Astrocyte (in vitro differentiated cells and primary cell): ENCODE measurements at regions not wholly inside any gene's neighbourhood (a gene's known extent, or its start where the extent isn't known, plus 50 kb on each side); places are given as distances from the start of the nearest gene placed in this dataset.
A peak's percentile ranks its signal among the peaks of the same experiment; 100 is the strongest.

Experiments
- DNase-seq: peaks from one replicate; pipeline ENCODE4 v3.0.0-alpha.2; 2010; ENCODE audit warnings: low read depth
- FAIRE-seq: peaks from 2 replicates; lab custom pipeline; 2011; peaks lifted over from hg19 to GRCh38; lab: Jason Lieb, UNC
- H2AFZ ChIP-seq: 2 replicates; pipeline ENCODE4 v1.6.0; 2012; ENCODE audit warnings: low read depth, low read length, inconsistent platforms
- H3K27ac ChIP-seq: 2 replicates; pipeline ENCODE4 v1.5.1; 2011; ENCODE audit warnings: low read depth, low read length, inconsistent platforms
- H3K27me3 ChIP-seq: 2 replicates; pipeline ENCODE4 v1.6.0; 2011; ENCODE audit warnings: low read length, inconsistent platforms; ENCODE audit not compliant: insufficient read depth
- H3K36me3 ChIP-seq: 2 replicates; pipeline ENCODE4 v1.5.1; 2011; ENCODE audit warnings: low read length, inconsistent platforms; ENCODE audit not compliant: insufficient read depth
- H3K4me1 ChIP-seq: 2 replicates; pipeline ENCODE4 v1.5.1; 2011; ENCODE audit warnings: low read length, inconsistent platforms; ENCODE audit not compliant: insufficient read depth
- H3K4me2 ChIP-seq: 2 replicates; pipeline ENCODE4 v1.6.0; 2012; ENCODE audit warnings: low read length, inconsistent platforms
- H3K4me3 ChIP-seq: 2 replicates; pipeline ENCODE4 v1.5.1; 2011; ENCODE audit warnings: low read depth, mild to moderate bottlenecking, low read length, inconsistent platforms; ENCODE audit not compliant: insufficient read depth
- H3K79me2 ChIP-seq: 2 replicates; pipeline ENCODE4 v1.6.0; 2012; ENCODE audit warnings: mild to moderate bottlenecking, low read length, inconsistent platforms; ENCODE audit not compliant: insufficient read depth
- H3K9ac ChIP-seq: 2 replicates; pipeline ENCODE4 v1.6.0; 2012; ENCODE audit warnings: mild to moderate bottlenecking, low read length, inconsistent platforms
- H3K9me3 ChIP-seq: 2 replicates; pipeline ENCODE4 v1.5.1; 2012; ENCODE audit warnings: low read depth, mild to moderate bottlenecking, low read length, inconsistent platforms; ENCODE audit not compliant: insufficient read depth
- H4K20me1 ChIP-seq: 2 replicates; pipeline ENCODE4 v1.6.0; 2012; ENCODE audit warnings: low read length, inconsistent platforms; ENCODE audit not compliant: insufficient read depth
- H3K27ac Mint-ChIP-seq: one replicate; pipeline ENCODE4 v1.8.0; 2021; ENCODE audit warnings: mild to moderate bottlenecking, mixed read lengths; ENCODE audit not compliant: unreplicated experiment
- H3K27me3 Mint-ChIP-seq: one replicate; pipeline ENCODE4 v1.8.0; 2021; ENCODE audit warnings: low read depth, mixed read lengths; ENCODE audit not compliant: unreplicated experiment
- H3K36me3 Mint-ChIP-seq: one replicate; pipeline ENCODE4 v1.8.0; 2021; ENCODE audit warnings: low read depth, mixed read lengths; ENCODE audit not compliant: unreplicated experiment
- H3K4me1 Mint-ChIP-seq: one replicate; pipeline ENCODE4 v1.8.0; 2021; ENCODE audit warnings: low read depth, mixed read lengths; ENCODE audit not compliant: unreplicated experiment
- H3K4me3 Mint-ChIP-seq: one replicate; pipeline ENCODE4 v1.8.0; 2021; ENCODE audit warnings: mild to moderate bottlenecking, moderate library complexity, mixed read lengths; ENCODE audit not compliant: unreplicated experiment
- H3K9me3 Mint-ChIP-seq: one replicate; pipeline ENCODE4 v1.8.0; 2021; ENCODE audit warnings: mild to moderate bottlenecking, mixed read lengths; ENCODE audit not compliant: unreplicated experiment
- EZH2 ChIP-seq: IDR thresholded peaks from 2 replicates; pipeline ENCODE4 v1.6.1; 2012; ENCODE audit warnings: mild to moderate bottlenecking, low read length, inconsistent platforms; ENCODE audit not compliant: insufficient read depth
- TF ChIP-seq, protein P1 (sequence below): IDR thresholded peaks from 2 replicates; pipeline ENCODE4 v1.5.1; 2011; ENCODE audit warnings: low read depth, mild to moderate bottlenecking, inconsistent platforms, low read length, moderate library complexity; ENCODE audit not compliant: insufficient read depth

GRCh38 chr12:97837401-97837800 lies 374.8 kb downstream of the RMST start:
- no peaks in the 10 kb centered on the region for H3K9me3 Mint-ChIP-seq
- Histone ChIP-seq H3K79me2 (no peaks in the 10 kb centered on the region), H3K9ac (no peak overlapping the region), H3K27ac (no peak overlapping the region), H3K4me2 (no peak overlapping the region), H3K4me1 (no peaks in the 10 kb centered on the region), H3K27me3 (no peaks in the 10 kb centered on the region), H3K4me3 (no peak overlapping the region), H3K9me3 (no peaks in the 10 kb centered on the region), H4K20me1 (no peaks in the 10 kb centered on the region), H3K36me3 (no peaks in the 10 kb centered on the region), H2AFZ (no peak overlapping the region)
- H3K4me3 Mint-ChIP-seq, result no peak overlapping the region
- no peak overlapping the region for H3K27ac Mint-ChIP-seq
- DNase-seq (peak; percentile 56), FAIRE-seq (no peak)
- TF ChIP-seq, protein P1, sequence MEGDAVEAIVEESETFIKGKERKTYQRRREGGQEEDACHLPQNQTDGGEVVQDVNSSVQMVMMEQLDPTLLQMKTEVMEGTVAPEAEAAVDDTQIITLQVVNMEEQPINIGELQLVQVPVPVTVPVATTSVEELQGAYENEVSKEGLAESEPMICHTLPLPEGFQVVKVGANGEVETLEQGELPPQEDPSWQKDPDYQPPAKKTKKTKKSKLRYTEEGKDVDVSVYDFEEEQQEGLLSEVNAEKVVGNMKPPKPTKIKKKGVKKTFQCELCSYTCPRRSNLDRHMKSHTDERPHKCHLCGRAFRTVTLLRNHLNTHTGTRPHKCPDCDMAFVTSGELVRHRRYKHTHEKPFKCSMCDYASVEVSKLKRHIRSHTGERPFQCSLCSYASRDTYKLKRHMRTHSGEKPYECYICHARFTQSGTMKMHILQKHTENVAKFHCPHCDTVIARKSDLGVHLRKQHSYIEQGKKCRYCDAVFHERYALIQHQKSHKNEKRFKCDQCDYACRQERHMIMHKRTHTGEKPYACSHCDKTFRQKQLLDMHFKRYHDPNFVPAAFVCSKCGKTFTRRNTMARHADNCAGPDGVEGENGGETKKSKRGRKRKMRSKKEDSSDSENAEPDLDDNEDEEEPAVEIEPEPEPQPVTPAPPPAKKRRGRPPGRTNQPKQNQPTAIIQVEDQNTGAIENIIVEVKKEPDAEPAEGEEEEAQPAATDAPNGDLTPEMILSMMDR, result no peak
- no peak for TF ChIP-seq EZH2
- no peaks in the 10 kb centered on the region for H3K36me3 Mint-ChIP-seq
- H3K4me1 Mint-ChIP-seq, result peaks cover 10% of the 10 kb centered on the region
- H3K27me3 Mint-ChIP-seq, result no peaks in the 10 kb centered on the region

DNA sequence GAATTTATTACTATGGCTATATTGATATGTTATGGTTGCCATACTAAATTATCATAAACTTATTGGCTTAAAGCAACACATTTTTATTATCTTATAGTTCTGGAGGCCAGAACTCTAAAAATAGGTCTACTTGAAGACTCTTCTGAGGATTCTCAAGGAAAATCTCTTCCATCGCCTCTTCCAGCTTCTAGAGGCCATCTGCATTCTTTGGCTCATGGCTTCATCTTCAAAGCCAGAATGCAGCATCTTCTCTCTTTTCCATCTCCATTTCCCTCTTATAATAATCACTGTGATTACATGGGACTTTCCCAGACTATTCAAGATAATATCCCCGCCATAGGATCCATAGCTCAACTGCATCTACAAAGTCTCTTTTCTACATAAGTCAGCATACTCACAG lies 385.4 kb downstream of the RMST start:
- Mint-ChIP-seq H3K27me3 (no peaks in the 10 kb centered on the region), H3K27ac (no peak overlapping the region), H3K4me3 (no peak overlapping the region), H3K4me1 (no peaks in the 10 kb centered on the region), H3K9me3 (no peaks in the 10 kb centered on the region), H3K36me3 (no peaks in the 10 kb centered on the region)
- Histone ChIP-seq H2AFZ (no peak overlapping the region), H3K79me2 (no peaks in the 10 kb centered on the region), H3K27ac (no peak overlapping the region), H3K4me3 (no peak overlapping the region), H3K9me3 (no peaks in the 10 kb centered on the region), H3K36me3 (no peaks in the 10 kb centered on the region), H3K27me3 (no peaks in the 10 kb centered on the region), H3K4me1 (no peaks in the 10 kb centered on the region), H4K20me1 (no peaks in the 10 kb centered on the region), H3K9ac (no peak overlapping the region), H3K4me2 (no peak overlapping the region)
- DNase-seq, result no peak
- TF ChIP-seq, protein P1, result no peak
- no peak for TF ChIP-seq EZH2
- FAIRE-seq, result no peak

DNA sequence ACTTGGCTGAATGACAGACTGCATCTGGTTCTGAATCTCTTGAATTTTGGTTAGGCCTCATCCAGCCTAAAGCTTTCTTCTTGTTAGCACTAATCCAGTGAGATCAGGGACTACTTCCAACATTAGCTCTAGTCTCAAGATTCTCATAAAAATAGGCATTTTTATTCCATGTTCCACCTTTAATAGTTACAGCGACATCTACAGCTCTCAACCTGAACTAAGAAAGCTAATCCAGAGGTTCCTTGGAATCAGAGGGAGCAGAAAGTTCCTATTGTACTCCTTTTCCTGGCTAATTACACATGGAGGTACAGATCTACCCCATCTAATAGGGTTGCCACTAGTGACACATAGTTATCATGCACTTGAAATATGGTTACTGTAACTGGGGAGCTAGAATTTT lies 391.9 kb downstream of the RMST start:
- no peaks in the 10 kb centered on the region for H3K4me1 ChIP-seq
- FAIRE-seq (no peak), DNase-seq (no peak)
- H3K4me2 ChIP-seq, result no peak overlapping the region
- no peak overlapping the region for H2AFZ ChIP-seq
- Mint-ChIP-seq H3K4me1 (no peaks in the 10 kb centered on the region), H3K4me3 (no peak overlapping the region), H3K9me3 (no peaks in the 10 kb centered on the region), H3K27me3 (no peaks in the 10 kb centered on the region), H3K36me3 (no peaks in the 10 kb centered on the region), H3K27ac (no peak overlapping the region)
- H3K27me3 ChIP-seq, result no peaks in the 10 kb centered on the region
- TF ChIP-seq, protein P1, result no peak
- no peak for TF ChIP-seq EZH2
- no peak overlapping the region for H3K4me3 ChIP-seq
- H3K9me3 ChIP-seq, result no peaks in the 10 kb centered on the region
- H3K27ac ChIP-seq, result no peak overlapping the region
- H3K36me3 ChIP-seq, result no peaks in the 10 kb centered on the region
- H3K9ac ChIP-seq, result no peak overlapping the region
- no peaks in the 10 kb centered on the region for H3K79me2 ChIP-seq
- no peaks in the 10 kb centered on the region for H4K20me1 ChIP-seq
